RWPE1 (cell line): ENCODE measurements at regions not wholly inside any gene's neighbourhood (a gene's known extent, or its start where the extent isn't known, plus 50 kb on each side); places are given as distances from the start of the nearest gene placed in this dataset.
"Not testable (repeated sequence)": the region's sequence is repeated elsewhere in the genome, so short reads cannot be mapped to it uniquely, and the experiment has no call there.

Experiments used
- CTCF ChIA-PET: fragments of 350-600 bp; sonication (Branson Sonifier 250); formaldehyde crosslinking; extraction: SDS; loops from one replicate; lab custom pipeline; 2021; lab: Yijun Ruan, JAX
- POLR2A ChIA-PET: fragments of 400-600 bp; formaldehyde crosslinking; extraction: SDS; loops from one replicate; lab custom pipeline; 2020; ENCODE audit warnings: antibody characterized with exemption; ENCODE audit not compliant: low non-redundant PET; lab: Yijun Ruan, JAX
- DNase-seq: peaks from one replicate; pipeline ENCODE4 v3.0.0; 2012; ENCODE audit warnings: low spot score
- H3K27ac ChIP-seq: fragments of 450-650 bp; 2 replicates; pipeline ENCODE4 v1.5.1; 2017
- CTCF ChIP-seq: fragments of 450-650 bp; conservative IDR thresholded peaks from 2 replicates; pipeline ENCODE4 v1.5.1; 2017; ENCODE audit warnings: low read depth, mild to moderate bottlenecking

GRCh38 chr2:106332054-106332453, 136.2 kb downstream of the RGPD3 start:
- no peak overlapping the region for H3K27ac ChIP-seq
- POLR2A ChIA-PET = no interaction called here
- no peak for DNase-seq
- CTCF ChIA-PET = no interaction called here
- TF ChIP-seq CTCF = no peak

- POLR2A ChIA-PET, H3K27ac ChIP-seq, DNase-seq, CTCF ChIA-PET: not testable (repeated sequence)
These were observed 136.5 kb upstream of the UXS1 start for GRCh38 chr2:106330384-106331261.

GRCh38 chr2:106323337-106324013, 129.4 kb upstream of the UXS1 start:
- no peak overlapping the region for H3K27ac ChIP-seq
- no peak for DNase-seq
- CTCF ChIA-PET = no interaction called here
- POLR2A ChIA-PET = no interaction called here
- no peak for TF ChIP-seq CTCF

GRCh38 chr2:106322281-106322680, 128.2 kb upstream of the UXS1 start:
- ChIA-PET CTCF (interaction anchor here (0.7 kb wide), 1 partner anchor 20 kb away, joined by 3 read pairs; no protein-coding TSS in a partner anchor), POLR2A (no interaction called here)
- H3K27ac ChIP-seq = no peak overlapping the region
- TF ChIP-seq CTCF = no peak
- no peak for DNase-seq

GRCh38 chr2:106320439-106320838, 126.3 kb upstream of the UXS1 start:
- CTCF ChIA-PET = interaction anchor here (0.6 kb wide), 1 partner anchor 284 kb away, joined by 6 read pairs; no protein-coding TSS in a partner anchor
- DNase-seq, POLR2A ChIA-PET, H3K27ac ChIP-seq: not testable (repeated sequence)

GRCh38 chr2:106316915-106317314, 122.8 kb upstream of the UXS1 start:
- no peak for TF ChIP-seq CTCF
- CTCF ChIA-PET = no interaction called here
- no peak overlapping the region for H3K27ac ChIP-seq
- POLR2A ChIA-PET = no interaction called here
- no peak for DNase-seq

- no peak for TF ChIP-seq CTCF
- POLR2A ChIA-PET = no interaction called here
- DNase-seq = no peak
- H3K27ac ChIP-seq = no peak overlapping the region
- CTCF ChIA-PET = interaction anchor here (0.5 kb wide), 1 partner anchor 157 kb away, joined by 4 read pairs; no protein-coding TSS in a partner anchor
These were observed 120.3 kb upstream of the UXS1 start for GRCh38 chr2:106314444-106314843.
